GM23338 (cell line): ENCODE measurements at regions not wholly inside any gene's neighbourhood (a gene's known extent, or its start where the extent isn't known, plus 50 kb on each side); places are given as distances from the start of the nearest gene placed in this dataset.

Experiments
- ATAC-seq: fragments of 200-7000 bp; cut with Tn5 transposase; 3 replicates; pipeline ENCODE4 v1.9.1; 2020
- DNase-seq: peaks from one replicate; pipeline ENCODE4 v3.0.0-alpha.2; 2015; ENCODE audit warnings: low spot score
- H2AFZ ChIP-seq: fragments of 200-600 bp; sonication (generic); 2 replicates; pipeline ENCODE4 v1.8.0; 2016; ENCODE audit warnings: antibody characterized with exemption, mild to moderate bottlenecking, moderate library complexity
- H3F3A ChIP-seq: fragments of 200-600 bp; sonication (generic); replicated peaks from 2 replicates; pipeline ENCODE4 v1.8.0; 2017; ENCODE audit warnings: antibody characterized with exemption, mixed run types, low read depth
- H3K27ac ChIP-seq: fragments of 200-600 bp; sonication (generic); 2 replicates; pipeline ENCODE4 v1.6.1; 2016; ENCODE audit warnings: low read depth
- H3K27me3 ChIP-seq: fragments of 200-600 bp; sonication (generic); 2 replicates; pipeline ENCODE4 v1.8.0; 2016; ENCODE audit warnings: mild to moderate bottlenecking, mixed run types, moderate library complexity; ENCODE audit not compliant: insufficient read depth
- H3K36me3 ChIP-seq: fragments of 200-600 bp; sonication (generic); 2 replicates; pipeline ENCODE4 v1.8.0; 2016; ENCODE audit warnings: mild to moderate bottlenecking; ENCODE audit not compliant: insufficient read depth
- H3K4me1 ChIP-seq: fragments of 200-600 bp; sonication (generic); 2 replicates; pipeline ENCODE4 v1.8.0; 2016; ENCODE audit warnings: mild to moderate bottlenecking, moderate library complexity; ENCODE audit not compliant: insufficient read depth
- H3K4me2 ChIP-seq: fragments of 200-600 bp; sonication (generic); 2 replicates; pipeline ENCODE4 v1.7.1; 2017; ENCODE audit warnings: mixed run types
- H3K4me3 ChIP-seq: fragments of 200-600 bp; sonication (generic); 2 replicates; pipeline ENCODE4 v1.6.1; 2016; ENCODE audit warnings: mixed run types
- H3K79me2 ChIP-seq: fragments of 200-600 bp; sonication (generic); replicated peaks from 2 replicates; pipeline ENCODE4 v1.8.0; 2017; ENCODE audit warnings: mild to moderate bottlenecking; ENCODE audit not compliant: insufficient read depth
- H3K9me2 ChIP-seq: fragments of 200-600 bp; sonication (generic); 2 replicates; pipeline ENCODE4 v1.8.0; 2017; ENCODE audit not compliant: insufficient read depth
- H4K20me1 ChIP-seq: fragments of 200-600 bp; sonication (generic); replicated peaks from 2 replicates; pipeline ENCODE4 v1.8.0; 2017; ENCODE audit warnings: mild to moderate bottlenecking; ENCODE audit not compliant: insufficient read depth
- H3K27ac Mint-ChIP-seq: 2 replicates; pipeline ENCODE4 v1.8.0; 2020; ENCODE audit warnings: inconsistent platforms, mild to moderate bottlenecking, moderate library complexity, mixed read lengths
- H3K27me3 Mint-ChIP-seq: 3 replicates; pipeline ENCODE4 v1.8.0; 2022; ENCODE audit warnings: low read depth, mild to moderate bottlenecking, moderate library complexity, mixed read lengths, inconsistent platforms; ENCODE audit not compliant: insufficient read depth, poor library complexity
- H3K36me3 Mint-ChIP-seq: 3 replicates; pipeline ENCODE4 v1.8.0; 2021; ENCODE audit warnings: low read depth, mild to moderate bottlenecking, inconsistent platforms, moderate library complexity, mixed read lengths
- H3K4me1 Mint-ChIP-seq: 3 replicates; pipeline ENCODE4 v1.8.0; 2020; ENCODE audit warnings: mild to moderate bottlenecking, inconsistent platforms, mixed read lengths
- H3K4me3 Mint-ChIP-seq: 3 replicates; pipeline ENCODE4 v1.8.0; 2021; ENCODE audit warnings: moderate library complexity, mild to moderate bottlenecking, inconsistent platforms, mixed read lengths
- H3K9me3 Mint-ChIP-seq: 3 replicates; pipeline ENCODE4 v1.8.0; 2020; ENCODE audit warnings: moderate library complexity, mild to moderate bottlenecking, inconsistent platforms, mixed read lengths
- EZH2 ChIP-seq: fragments of 200-600 bp; sonication (generic); IDR thresholded peaks from one replicate; pipeline ENCODE4 v1.8.0; 2017; ENCODE audit warnings: antibody characterized with exemption, mild to moderate bottlenecking, low read depth; ENCODE audit not compliant: unreplicated experiment
- JUNB ChIP-seq: IDR thresholded peaks from one replicate; pipeline ENCODE4 v1.6.1; 2016; ENCODE audit warnings: antibody characterized with exemption; ENCODE audit not compliant: unreplicated experiment
- NANOG ChIP-seq: IDR thresholded peaks from 2 replicates; pipeline ENCODE4 v1.6.1; 2016; ENCODE audit warnings: antibody characterized with exemption, borderline replicate concordance
- POLR2AphosphoS5 ChIP-seq: IDR thresholded peaks from 2 replicates; pipeline ENCODE4 v1.6.1; 2016; ENCODE audit warnings: antibody characterized with exemption, low read depth
- STAT1 ChIP-seq: IDR thresholded peaks from one replicate; pipeline ENCODE4 v1.6.1; 2016; ENCODE audit warnings: antibody characterized with exemption; ENCODE audit not compliant: unreplicated experiment
- ZNF114 ChIP-seq: fragments of 250-450 bp; sonication (Bioruptor Pico); IDR thresholded peaks from 2 replicates; pipeline ENCODE4 v1.5.0; 2020; ENCODE audit warnings: mild to moderate bottlenecking, moderate library complexity
- TF ChIP-seq, protein P1 (sequence below), 2 experiments: fragments of 200-600 bp in 1 of 2; sonication (generic) in 1 of 2; conservative IDR thresholded peaks; 2 replicates each; pipeline versions ENCODE4 v1.5.1 to v1.6.1; 2016 to 2017; ENCODE audit warnings: antibody characterized with exemption in 2 of 2, low read depth in 2 of 2, mild to moderate bottlenecking in 2 of 2, moderate library complexity in 1 of 2
- TF ChIP-seq, protein P2 (sequence below): IDR thresholded peaks from 2 replicates; pipeline ENCODE4 v1.6.1; 2016; ENCODE audit warnings: antibody characterized with exemption
- TF ChIP-seq, protein P3 (sequence below): fragments of 250-450 bp; sonication (Bioruptor Pico); IDR thresholded peaks from 2 replicates; pipeline ENCODE4 v1.5.0; 2020; ENCODE audit warnings: mild to moderate bottlenecking, moderate library complexity
- TF ChIP-seq, protein P4 (sequence below): IDR thresholded peaks from one replicate; pipeline ENCODE4 v1.6.1; 2018; ENCODE audit warnings: antibody characterized with exemption; ENCODE audit not compliant: unreplicated experiment

DNA sequence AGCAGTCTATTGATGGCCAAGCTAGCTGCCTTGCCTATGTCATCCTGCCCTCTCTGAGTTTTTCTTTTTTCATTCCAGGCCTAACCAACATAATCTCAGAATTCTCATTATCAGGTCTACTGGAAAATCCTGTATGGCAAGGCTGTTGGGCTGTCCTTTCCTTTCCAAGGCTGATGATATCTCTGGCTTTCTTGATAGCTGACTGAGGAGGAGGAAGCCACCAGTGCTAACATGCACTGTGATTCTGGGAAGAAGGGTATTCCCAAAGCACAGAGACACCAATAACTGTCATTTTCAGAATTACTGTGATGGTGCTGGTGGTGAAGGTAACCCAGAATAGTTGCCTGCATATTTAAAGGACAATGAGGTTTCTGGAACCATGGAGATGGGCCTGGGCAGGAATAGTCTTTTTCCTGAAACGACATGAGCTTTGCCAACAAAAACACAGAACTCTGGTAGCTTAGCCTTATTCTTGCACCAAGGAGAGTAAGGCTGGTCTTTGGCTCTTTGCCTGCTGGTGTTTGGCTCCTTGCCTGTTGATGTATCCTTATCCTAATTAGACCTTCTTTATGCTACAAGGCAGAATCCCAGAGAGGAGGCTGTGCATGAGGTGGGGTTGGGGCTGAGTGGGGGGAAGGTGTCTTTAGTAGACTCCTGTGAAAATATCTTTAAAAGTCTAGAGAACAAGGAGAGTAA, 157.4 kb downstream of the TNFSF18 start (continued):
- TF ChIP-seq, protein P1, sequence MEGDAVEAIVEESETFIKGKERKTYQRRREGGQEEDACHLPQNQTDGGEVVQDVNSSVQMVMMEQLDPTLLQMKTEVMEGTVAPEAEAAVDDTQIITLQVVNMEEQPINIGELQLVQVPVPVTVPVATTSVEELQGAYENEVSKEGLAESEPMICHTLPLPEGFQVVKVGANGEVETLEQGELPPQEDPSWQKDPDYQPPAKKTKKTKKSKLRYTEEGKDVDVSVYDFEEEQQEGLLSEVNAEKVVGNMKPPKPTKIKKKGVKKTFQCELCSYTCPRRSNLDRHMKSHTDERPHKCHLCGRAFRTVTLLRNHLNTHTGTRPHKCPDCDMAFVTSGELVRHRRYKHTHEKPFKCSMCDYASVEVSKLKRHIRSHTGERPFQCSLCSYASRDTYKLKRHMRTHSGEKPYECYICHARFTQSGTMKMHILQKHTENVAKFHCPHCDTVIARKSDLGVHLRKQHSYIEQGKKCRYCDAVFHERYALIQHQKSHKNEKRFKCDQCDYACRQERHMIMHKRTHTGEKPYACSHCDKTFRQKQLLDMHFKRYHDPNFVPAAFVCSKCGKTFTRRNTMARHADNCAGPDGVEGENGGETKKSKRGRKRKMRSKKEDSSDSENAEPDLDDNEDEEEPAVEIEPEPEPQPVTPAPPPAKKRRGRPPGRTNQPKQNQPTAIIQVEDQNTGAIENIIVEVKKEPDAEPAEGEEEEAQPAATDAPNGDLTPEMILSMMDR (conservative IDR thresholded peaks at IDR 0.05; ENCODE audit: low read depth in 2 of 2) = no peak

DNA sequence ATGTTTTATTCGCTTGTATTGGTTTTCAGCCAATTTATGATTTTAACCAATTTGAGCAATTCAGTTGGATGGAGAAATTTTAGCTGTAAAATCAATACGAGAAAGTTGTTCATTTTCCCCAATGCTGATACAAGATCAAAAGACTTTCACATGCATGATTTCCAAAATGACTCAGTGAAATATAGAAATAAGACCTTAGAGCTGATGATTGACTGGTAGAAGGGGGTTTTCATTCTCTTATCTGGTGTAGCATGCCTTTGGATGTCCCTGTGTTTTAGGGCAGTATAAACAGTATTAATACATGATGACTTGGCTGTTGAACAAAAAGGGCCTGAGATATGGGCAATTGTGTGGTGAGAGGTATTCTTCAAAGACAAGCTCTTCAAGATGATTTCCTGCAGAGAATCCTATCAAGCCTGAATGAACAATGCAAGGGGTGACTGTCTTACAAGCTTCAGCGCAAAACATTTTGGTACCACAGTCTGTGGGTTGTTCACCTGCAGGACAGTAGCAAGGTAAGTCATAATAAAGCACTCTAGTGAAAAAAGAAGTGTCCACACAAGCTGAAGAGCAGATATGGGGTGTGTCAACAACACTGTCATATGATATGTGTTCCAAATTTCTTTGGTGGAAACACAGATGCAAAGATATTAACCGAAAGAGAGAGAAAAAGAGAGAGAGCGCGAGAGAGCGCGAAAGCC, 156.2 kb downstream of the TNFSF18 start:
- Mint-ChIP-seq H3K36me3 (no peaks in the 10 kb centered on the region), H3K9me3 (no peaks in the 10 kb centered on the region), H3K4me3 (no peak overlapping the region), H3K27ac (no peak overlapping the region), H3K4me1 (peaks cover 10% of the 10 kb centered on the region; the same call in 2 of the 3 replicates), H3K27me3 (no peaks in the 10 kb centered on the region)
- Histone ChIP-seq H4K20me1 (no peaks in the 10 kb centered on the region), H3K27me3 (no peaks in the 10 kb centered on the region), H3K27ac (no peak overlapping the region), H3K79me2 (no peaks in the 10 kb centered on the region), H3K4me3 (no peak overlapping the region), H3K9me2 (peaks cover 4% of the 10 kb centered on the region; the same call in 1 of the 2 replicates), H3K4me2 (no peak overlapping the region), H2AFZ (no peak overlapping the region), H3F3A (no peaks in the 10 kb centered on the region), H3K4me1 (no peaks in the 10 kb centered on the region), H3K36me3 (no peaks in the 10 kb centered on the region)
- ATAC-seq = no peak
- TF ChIP-seq, protein P2, sequence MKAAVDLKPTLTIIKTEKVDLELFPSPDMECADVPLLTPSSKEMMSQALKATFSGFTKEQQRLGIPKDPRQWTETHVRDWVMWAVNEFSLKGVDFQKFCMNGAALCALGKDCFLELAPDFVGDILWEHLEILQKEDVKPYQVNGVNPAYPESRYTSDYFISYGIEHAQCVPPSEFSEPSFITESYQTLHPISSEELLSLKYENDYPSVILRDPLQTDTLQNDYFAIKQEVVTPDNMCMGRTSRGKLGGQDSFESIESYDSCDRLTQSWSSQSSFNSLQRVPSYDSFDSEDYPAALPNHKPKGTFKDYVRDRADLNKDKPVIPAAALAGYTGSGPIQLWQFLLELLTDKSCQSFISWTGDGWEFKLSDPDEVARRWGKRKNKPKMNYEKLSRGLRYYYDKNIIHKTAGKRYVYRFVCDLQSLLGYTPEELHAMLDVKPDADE = no peak
- TF ChIP-seq, protein P3, sequence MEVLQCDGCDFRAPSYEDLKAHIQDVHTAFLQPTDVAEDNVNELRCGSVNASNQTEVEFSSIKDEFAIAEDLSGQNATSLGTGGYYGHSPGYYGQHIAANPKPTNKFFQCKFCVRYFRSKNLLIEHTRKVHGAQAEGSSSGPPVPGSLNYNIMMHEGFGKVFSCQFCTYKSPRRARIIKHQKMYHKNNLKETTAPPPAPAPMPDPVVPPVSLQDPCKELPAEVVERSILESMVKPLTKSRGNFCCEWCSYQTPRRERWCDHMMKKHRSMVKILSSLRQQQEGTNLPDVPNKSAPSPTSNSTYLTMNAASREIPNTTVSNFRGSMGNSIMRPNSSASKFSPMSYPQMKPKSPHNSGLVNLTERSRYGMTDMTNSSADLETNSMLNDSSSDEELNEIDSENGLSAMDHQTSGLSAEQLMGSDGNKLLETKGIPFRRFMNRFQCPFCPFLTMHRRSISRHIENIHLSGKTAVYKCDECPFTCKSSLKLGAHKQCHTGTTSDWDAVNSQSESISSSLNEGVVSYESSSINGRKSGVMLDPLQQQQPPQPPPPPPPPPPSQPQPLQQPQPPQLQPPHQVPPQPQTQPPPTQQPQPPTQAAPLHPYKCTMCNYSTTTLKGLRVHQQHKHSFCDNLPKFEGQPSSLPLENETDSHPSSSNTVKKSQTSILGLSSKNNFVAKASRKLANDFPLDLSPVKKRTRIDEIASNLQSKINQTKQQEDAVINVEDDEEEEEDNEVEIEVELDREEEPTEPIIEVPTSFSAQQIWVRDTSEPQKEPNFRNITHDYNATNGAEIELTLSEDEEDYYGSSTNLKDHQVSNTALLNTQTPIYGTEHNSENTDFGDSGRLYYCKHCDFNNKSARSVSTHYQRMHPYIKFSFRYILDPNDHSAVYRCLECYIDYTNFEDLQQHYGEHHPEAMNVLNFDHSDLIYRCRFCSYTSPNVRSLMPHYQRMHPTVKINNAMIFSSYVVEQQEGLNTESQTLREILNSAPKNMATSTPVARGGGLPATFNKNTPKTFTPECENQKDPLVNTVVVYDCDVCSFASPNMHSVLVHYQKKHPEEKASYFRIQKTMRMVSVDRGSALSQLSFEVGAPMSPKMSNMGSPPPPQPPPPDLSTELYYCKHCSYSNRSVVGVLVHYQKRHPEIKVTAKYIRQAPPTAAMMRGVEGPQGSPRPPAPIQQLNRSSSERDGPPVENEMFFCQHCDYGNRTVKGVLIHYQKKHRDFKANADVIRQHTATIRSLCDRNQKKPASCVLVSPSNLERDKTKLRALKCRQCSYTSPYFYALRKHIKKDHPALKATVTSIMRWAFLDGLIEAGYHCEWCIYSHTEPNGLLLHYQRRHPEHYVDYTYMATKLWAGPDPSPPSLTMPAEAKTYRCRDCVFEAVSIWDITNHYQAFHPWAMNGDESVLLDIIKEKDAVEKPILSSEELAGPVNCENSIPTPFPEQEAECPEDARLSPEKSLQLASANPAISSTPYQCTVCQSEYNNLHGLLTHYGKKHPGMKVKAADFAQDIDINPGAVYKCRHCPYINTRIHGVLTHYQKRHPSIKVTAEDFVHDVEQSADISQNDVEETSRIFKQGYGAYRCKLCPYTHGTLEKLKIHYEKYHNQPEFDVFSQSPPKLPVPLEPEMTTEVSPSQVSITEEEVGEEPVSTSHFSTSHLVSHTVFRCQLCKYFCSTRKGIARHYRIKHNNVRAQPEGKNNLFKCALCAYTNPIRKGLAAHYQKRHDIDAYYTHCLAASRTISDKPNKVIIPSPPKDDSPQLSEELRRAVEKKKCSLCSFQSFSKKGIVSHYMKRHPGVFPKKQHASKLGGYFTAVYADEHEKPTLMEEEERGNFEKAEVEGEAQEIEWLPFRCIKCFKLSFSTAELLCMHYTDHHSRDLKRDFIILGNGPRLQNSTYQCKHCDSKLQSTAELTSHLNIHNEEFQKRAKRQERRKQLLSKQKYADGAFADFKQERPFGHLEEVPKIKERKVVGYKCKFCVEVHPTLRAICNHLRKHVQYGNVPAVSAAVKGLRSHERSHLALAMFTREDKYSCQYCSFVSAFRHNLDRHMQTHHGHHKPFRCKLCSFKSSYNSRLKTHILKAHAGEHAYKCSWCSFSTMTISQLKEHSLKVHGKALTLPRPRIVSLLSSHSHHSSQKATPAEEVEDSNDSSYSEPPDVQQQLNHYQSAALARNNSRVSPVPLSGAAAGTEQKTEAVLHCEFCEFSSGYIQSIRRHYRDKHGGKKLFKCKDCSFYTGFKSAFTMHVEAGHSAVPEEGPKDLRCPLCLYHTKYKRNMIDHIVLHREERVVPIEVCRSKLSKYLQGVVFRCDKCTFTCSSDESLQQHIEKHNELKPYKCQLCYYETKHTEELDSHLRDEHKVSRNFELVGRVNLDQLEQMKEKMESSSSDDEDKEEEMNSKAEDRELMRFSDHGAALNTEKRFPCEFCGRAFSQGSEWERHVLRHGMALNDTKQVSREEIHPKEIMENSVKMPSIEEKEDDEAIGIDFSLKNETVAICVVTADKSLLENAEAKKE (CRISPR knock-in tag) = no peak
- TF ChIP-seq EZH2 = no peak
- no peak for TF ChIP-seq ZNF114 (CRISPR knock-in tag)
- TF ChIP-seq STAT1 = no peak
- TF ChIP-seq JUNB = no peak
- TF ChIP-seq, protein P4, sequence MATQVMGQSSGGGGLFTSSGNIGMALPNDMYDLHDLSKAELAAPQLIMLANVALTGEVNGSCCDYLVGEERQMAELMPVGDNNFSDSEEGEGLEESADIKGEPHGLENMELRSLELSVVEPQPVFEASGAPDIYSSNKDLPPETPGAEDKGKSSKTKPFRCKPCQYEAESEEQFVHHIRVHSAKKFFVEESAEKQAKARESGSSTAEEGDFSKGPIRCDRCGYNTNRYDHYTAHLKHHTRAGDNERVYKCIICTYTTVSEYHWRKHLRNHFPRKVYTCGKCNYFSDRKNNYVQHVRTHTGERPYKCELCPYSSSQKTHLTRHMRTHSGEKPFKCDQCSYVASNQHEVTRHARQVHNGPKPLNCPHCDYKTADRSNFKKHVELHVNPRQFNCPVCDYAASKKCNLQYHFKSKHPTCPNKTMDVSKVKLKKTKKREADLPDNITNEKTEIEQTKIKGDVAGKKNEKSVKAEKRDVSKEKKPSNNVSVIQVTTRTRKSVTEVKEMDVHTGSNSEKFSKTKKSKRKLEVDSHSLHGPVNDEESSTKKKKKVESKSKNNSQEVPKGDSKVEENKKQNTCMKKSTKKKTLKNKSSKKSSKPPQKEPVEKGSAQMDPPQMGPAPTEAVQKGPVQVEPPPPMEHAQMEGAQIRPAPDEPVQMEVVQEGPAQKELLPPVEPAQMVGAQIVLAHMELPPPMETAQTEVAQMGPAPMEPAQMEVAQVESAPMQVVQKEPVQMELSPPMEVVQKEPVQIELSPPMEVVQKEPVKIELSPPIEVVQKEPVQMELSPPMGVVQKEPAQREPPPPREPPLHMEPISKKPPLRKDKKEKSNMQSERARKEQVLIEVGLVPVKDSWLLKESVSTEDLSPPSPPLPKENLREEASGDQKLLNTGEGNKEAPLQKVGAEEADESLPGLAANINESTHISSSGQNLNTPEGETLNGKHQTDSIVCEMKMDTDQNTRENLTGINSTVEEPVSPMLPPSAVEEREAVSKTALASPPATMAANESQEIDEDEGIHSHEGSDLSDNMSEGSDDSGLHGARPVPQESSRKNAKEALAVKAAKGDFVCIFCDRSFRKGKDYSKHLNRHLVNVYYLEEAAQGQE = no peak
- TF ChIP-seq NANOG = no peak
- TF ChIP-seq POLR2AphosphoS5 = no peak
- no peak for DNase-seq
